ENCODE measurements at regions not wholly inside any gene's neighbourhood (a gene's known extent, or its start where the extent isn't known, plus 50 kb on each side); places are given as distances from the start of the nearest gene placed in this dataset.

DNA sequence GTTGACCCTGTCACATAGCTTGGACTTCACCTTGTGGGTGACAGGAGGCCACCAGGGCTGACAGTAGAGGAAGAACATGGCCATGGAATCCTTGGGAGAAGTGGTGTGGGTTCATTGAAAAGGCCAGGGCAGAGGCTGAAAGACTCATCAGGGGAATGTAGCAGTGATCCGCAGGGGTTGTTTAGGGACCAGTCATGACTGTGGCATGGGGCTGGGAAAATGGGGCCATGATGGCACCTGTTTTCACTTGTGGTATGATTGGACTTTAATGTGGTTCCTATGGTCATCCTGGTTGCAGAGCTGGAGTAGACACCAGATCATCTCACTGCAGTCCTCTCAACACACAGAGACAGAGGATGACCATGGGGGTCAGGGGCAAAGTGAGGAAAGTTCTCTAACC lies 66.7 kb upstream of the MYEOV start:
- Histone ChIP-seq H3K27me3 (replicated peaks; ENCODE audit: control insufficient read depth, insufficient read depth, low read length) (no peaks in the 10 kb centered on the region), H3K4me1 (no peaks in the 10 kb centered on the region), H3K9me3 (peaks cover 28% of the 10 kb centered on the region), H3K4me3 (ENCODE audit: low read depth, low read length) (no peak overlapping the region), H3K36me3 (ENCODE audit: control insufficient read depth, insufficient read depth, low read length) (no peaks in the 10 kb centered on the region)
- H3K27me3 Mint-ChIP-seq (ENCODE audit: insufficient read depth, unreplicated experiment): peaks cover 27% of the 10 kb centered on the region
- H3K27ac Mint-ChIP-seq (ENCODE audit: unreplicated experiment): no peak overlapping the region
- no TSS peak for BruUV-seq (replicated peaks)
- ChIA-PET POLR2A (no interaction called here), CTCF (no interaction called here)
- intact Hi-C loops (cut with micrococcal nuclease; ENCODE audit: unreplicated experiment): no loop called here
- H3K4me1 Mint-ChIP-seq (ENCODE audit: low read depth, unreplicated experiment): peaks cover 6% of the 10 kb centered on the region
- H3K9me3 Mint-ChIP-seq (ENCODE audit: unreplicated experiment): peaks cover 45% of the 10 kb centered on the region
- TF ChIP-seq CTCF (IDR thresholded peaks at IDR 0.05; ENCODE audit: insufficient read depth in 1 of 2, low read depth in 1 of 2, low read length in 1 of 2, severe bottlenecking in 1 of 2, unreplicated experiment in 1 of 2): no peak
- no peak overlapping the region for H3K4me3 Mint-ChIP-seq (ENCODE audit: unreplicated experiment)
- peak in 1 of 2 experiments; percentile 22 for DNase-seq
- no peaks in the 10 kb centered on the region for H3K36me3 Mint-ChIP-seq (ENCODE audit: insufficient read depth, unreplicated experiment)

DNA sequence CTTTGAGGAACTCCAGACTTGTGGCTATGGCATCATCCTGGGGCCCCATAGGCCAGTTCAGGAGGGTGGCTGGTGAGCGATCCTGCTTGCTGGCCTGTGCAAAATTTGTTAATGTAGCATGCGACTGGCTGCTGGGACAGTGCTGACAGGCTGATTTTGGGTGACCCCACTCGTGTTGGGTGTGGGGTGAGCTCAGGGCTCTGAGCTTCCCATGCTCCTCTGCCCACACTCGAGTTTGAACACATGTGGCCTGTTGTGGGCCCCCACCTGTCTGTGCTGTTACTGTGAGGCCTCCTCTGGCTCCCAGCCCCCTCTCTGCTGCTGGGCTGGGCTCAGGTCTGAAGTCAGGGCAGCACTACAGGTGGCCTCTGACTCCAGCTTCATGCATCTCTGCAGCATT lies 64.4 kb upstream of the MYEOV start:
- Mint-ChIP-seq H3K27me3 (ENCODE audit: insufficient read depth, unreplicated experiment) (peaks cover 20% of the 10 kb centered on the region), H3K9me3 (ENCODE audit: unreplicated experiment) (peaks cover 30% of the 10 kb centered on the region), H3K4me1 (ENCODE audit: low read depth, unreplicated experiment) (peaks cover 6% of the 10 kb centered on the region), H3K36me3 (ENCODE audit: insufficient read depth, unreplicated experiment) (no peaks in the 10 kb centered on the region), H3K27ac (ENCODE audit: unreplicated experiment) (no peak overlapping the region), H3K4me3 (ENCODE audit: unreplicated experiment) (no peak overlapping the region)
- Histone ChIP-seq H3K27me3 (replicated peaks; ENCODE audit: control insufficient read depth, insufficient read depth, low read length) (no peaks in the 10 kb centered on the region), H3K9me3 (peaks cover 23% of the 10 kb centered on the region), H3K36me3 (ENCODE audit: control insufficient read depth, insufficient read depth, low read length) (no peaks in the 10 kb centered on the region), H3K4me3 (ENCODE audit: low read depth, low read length) (no peak overlapping the region), H3K4me1 (no peaks in the 10 kb centered on the region)
- no peak for TF ChIP-seq CTCF (IDR thresholded peaks at IDR 0.05; ENCODE audit: insufficient read depth in 1 of 2, low read depth in 1 of 2, low read length in 1 of 2, severe bottlenecking in 1 of 2, unreplicated experiment in 1 of 2)
- ChIA-PET CTCF (no interaction called here), POLR2A (no interaction called here)
- no TSS peak for BruUV-seq (replicated peaks)
- intact Hi-C loops (cut with micrococcal nuclease; ENCODE audit: unreplicated experiment): no loop called here
- no peak for DNase-seq

DNA sequence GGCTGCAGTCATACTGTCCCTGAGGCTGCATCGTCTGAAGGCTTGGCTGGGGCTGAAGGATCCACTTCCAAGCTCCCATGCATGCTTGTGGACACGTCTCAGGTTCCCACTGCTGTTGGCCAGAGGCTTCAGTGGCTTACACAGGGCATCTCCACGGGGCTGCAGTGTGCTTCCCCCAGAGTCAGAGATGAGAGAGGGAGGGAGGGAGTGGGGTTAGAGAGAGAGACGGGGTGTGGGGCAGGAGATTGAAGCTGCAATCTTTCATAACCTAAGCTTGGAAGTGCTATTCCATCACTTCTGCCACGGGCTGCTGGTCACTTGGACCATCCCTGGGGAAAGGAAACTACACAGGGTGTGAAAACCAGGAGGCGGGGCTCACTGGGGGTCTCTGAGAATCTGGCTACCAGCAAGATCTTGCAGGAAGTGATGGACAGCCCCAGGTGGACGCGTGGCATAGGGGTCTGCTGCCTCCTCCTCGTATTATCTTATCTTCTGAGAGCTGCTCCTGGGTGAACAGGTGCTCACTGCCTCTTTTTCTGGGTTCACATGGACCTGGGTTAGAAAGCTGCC lies 63.0 kb upstream of the MYEOV start:
- no peak for TF ChIP-seq CTCF (IDR thresholded peaks at IDR 0.05; ENCODE audit: insufficient read depth in 1 of 2, low read depth in 1 of 2, low read length in 1 of 2, severe bottlenecking in 1 of 2, unreplicated experiment in 1 of 2)
- Histone ChIP-seq H3K36me3 (ENCODE audit: control insufficient read depth, insufficient read depth, low read length) (no peaks in the 10 kb centered on the region), H3K9me3 (peaks cover 9% of the 10 kb centered on the region), H3K27me3 (replicated peaks; ENCODE audit: control insufficient read depth, insufficient read depth, low read length) (no peaks in the 10 kb centered on the region), H3K4me3 (ENCODE audit: low read depth, low read length) (no peak overlapping the region), H3K4me1 (no peaks in the 10 kb centered on the region)
- H3K36me3 Mint-ChIP-seq (ENCODE audit: insufficient read depth, unreplicated experiment): no peaks in the 10 kb centered on the region
- ChIA-PET CTCF (no interaction called here), POLR2A (no interaction called here)
- H3K9me3 Mint-ChIP-seq (ENCODE audit: unreplicated experiment): peaks cover 16% of the 10 kb centered on the region
- DNase-seq: peak in 1 of 2 experiments; percentile 28
- H3K27me3 Mint-ChIP-seq (ENCODE audit: insufficient read depth, unreplicated experiment): peaks cover 15% of the 10 kb centered on the region
- intact Hi-C loops (cut with micrococcal nuclease; ENCODE audit: unreplicated experiment): no loop called here
- no peak overlapping the region for H3K4me3 Mint-ChIP-seq (ENCODE audit: unreplicated experiment)
- H3K27ac Mint-ChIP-seq (ENCODE audit: unreplicated experiment): no peak overlapping the region
- H3K4me1 Mint-ChIP-seq (ENCODE audit: low read depth, unreplicated experiment): peaks cover 6% of the 10 kb centered on the region
- BruUV-seq (replicated peaks): no TSS peak

Measured in Caco-2 (cell line).